Adrenal gland (tissue), 9 donors: ENCODE measurements at regions not wholly inside any gene's neighbourhood (a gene's known extent, or its start where the extent isn't known, plus 50 kb on each side); places are given as distances from the start of the nearest gene placed in this dataset.

Experiments
- DNase-seq, 7 donors: peaks; one replicate each; pipeline ENCODE4 v3.0.0-alpha.2; 2019 to 2020
- H3K27ac ChIP-seq, 5 donors: fragments of 200-600 bp; sonication (generic) in 4 of 5; 1 replicate in 3 of 5; 2 replicates in 2 of 5; pipeline versions ENCODE4 v1.5.1 to v1.8.0; 2016 to 2020; ENCODE audit warnings: mild to moderate bottlenecking in 1 of 5
- H3K27me3 ChIP-seq: fragments of 200-600 bp; 2 replicates; pipeline ENCODE4 v1.8.0; 2021
- H3K36me3 ChIP-seq, 2 donors: fragments of 200-600 bp; replicated peaks in 1 of 2; 1 replicate in 1 of 2; 2 replicates in 1 of 2; pipeline versions ENCODE4 v1.5.1 to v1.8.0; 2018 to 2022
- H3K4me1 ChIP-seq, 2 donors: fragments of 200-600 bp; replicated peaks in 1 of 2; 1 replicate in 1 of 2; 2 replicates in 1 of 2; pipeline versions ENCODE4 v1.5.1 to v1.8.0; 2018 to 2021
- H3K4me3 ChIP-seq, 4 donors: fragments of 200-600 bp; sonication (generic) in 3 of 4; one replicate each; pipeline ENCODE4 v1.5.1; 2016 to 2018
- H3K9me3 ChIP-seq, 3 donors: fragments of 200-600 bp; sonication (generic) in 1 of 3; replicated peaks in 1 of 3; 1 replicate in 2 of 3; 2 replicates in 1 of 3; pipeline versions ENCODE4 v1.5.1 to v1.8.0; 2016 to 2021
- POLR2A ChIP-seq, 2 donors: fragments of 450-650 bp; IDR thresholded peaks; one replicate each; pipeline ENCODE4 v1.6.1; 2017; ENCODE audit warnings: antibody characterized with exemption in 2 of 2, mild to moderate bottlenecking in 2 of 2, moderate library complexity in 1 of 2
- WGBS, 4 donors: extraction: QIAGEN DNeasy Blood & Tissue Kit in 2 of 4; methylation state at CpG; one replicate each; pipeline versions ENCODE4 v1.1.5 to v1.1.7; 2013 to 2017; 5-methylcytosine and 5-hydroxymethylcytosine counted together
- intact Hi-C, 2 donors: fragments of 100-400 bp; cut with DNase I; formaldehyde crosslinking; loops; one replicate each; pipeline versions ENCODE4 v1.14.1 to v1.15.0; 2022 to 2023
- TF ChIP-seq, protein P1 (sequence below), 6 experiments: fragments of 450-650 bp in 4 of 6; fragments of 200-600 bp in 2 of 6; sonication (generic) in 1 of 6; IDR thresholded peaks; 1 replicate in 5 of 6; 2 replicates in 1 of 6; pipeline versions ENCODE4 v1.5.1 to v1.8.0; 2016 to 2021; ENCODE audit warnings: antibody characterized with exemption in 6 of 6, mild to moderate bottlenecking in 2 of 6, moderate library complexity in 1 of 6
- donor health status: healthy with polysubstance abuse.
- donor health status: Bipolar disorder and iron deficiency.
- donor health status: DM: yes; HTN: yes; CAD: no.
- donor health status: DM: no; HTN: no; CAD: no.
- donor health status: DM: no; HTN: no; CAD: no.

GRCh38 chr5:123881759-123882244 lies 369.8 kb downstream of the CSNK1G3 start:
- intact Hi-C loops: no loop called here
- no peak overlapping the region for H3K4me3 ChIP-seq
- H3K9me3 ChIP-seq: no peaks in the 10 kb centered on the region
- TF ChIP-seq POLR2A (IDR thresholded peaks at IDR 0.05): no peak
- TF ChIP-seq, protein P1, sequence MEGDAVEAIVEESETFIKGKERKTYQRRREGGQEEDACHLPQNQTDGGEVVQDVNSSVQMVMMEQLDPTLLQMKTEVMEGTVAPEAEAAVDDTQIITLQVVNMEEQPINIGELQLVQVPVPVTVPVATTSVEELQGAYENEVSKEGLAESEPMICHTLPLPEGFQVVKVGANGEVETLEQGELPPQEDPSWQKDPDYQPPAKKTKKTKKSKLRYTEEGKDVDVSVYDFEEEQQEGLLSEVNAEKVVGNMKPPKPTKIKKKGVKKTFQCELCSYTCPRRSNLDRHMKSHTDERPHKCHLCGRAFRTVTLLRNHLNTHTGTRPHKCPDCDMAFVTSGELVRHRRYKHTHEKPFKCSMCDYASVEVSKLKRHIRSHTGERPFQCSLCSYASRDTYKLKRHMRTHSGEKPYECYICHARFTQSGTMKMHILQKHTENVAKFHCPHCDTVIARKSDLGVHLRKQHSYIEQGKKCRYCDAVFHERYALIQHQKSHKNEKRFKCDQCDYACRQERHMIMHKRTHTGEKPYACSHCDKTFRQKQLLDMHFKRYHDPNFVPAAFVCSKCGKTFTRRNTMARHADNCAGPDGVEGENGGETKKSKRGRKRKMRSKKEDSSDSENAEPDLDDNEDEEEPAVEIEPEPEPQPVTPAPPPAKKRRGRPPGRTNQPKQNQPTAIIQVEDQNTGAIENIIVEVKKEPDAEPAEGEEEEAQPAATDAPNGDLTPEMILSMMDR (IDR thresholded peaks at IDR 0.05): no peak
- WGBS, 4 donors: 39 to 45% (median 42%) methylated on average over 6 of the region's 6 CpGs
- H3K27me3 ChIP-seq: no peaks in the 10 kb centered on the region
- no peak overlapping the region for H3K27ac ChIP-seq
- no peaks in the 10 kb centered on the region for H3K36me3 ChIP-seq
- peaks cover 0 to 19% of the 10 kb centered on the region in 2 donors for H3K4me1 ChIP-seq
- no peak for DNase-seq

GRCh38 chr5:123880875-123881274 lies 368.9 kb downstream of the CSNK1G3 start:
- Histone ChIP-seq H3K4me1 (peaks cover 0 to 23% of the 10 kb centered on the region in 2 donors), H3K9me3 (no peaks in the 10 kb centered on the region), H3K4me3 (no peak overlapping the region), H3K27me3 (no peaks in the 10 kb centered on the region), H3K36me3 (no peaks in the 10 kb centered on the region), H3K27ac (no peak overlapping the region)
- TF ChIP-seq, protein P1 (IDR thresholded peaks at IDR 0.05): no peak
- TF ChIP-seq POLR2A (IDR thresholded peaks at IDR 0.05): no peak
- intact Hi-C loops: no loop called here
- DNase-seq: no peak

DNA sequence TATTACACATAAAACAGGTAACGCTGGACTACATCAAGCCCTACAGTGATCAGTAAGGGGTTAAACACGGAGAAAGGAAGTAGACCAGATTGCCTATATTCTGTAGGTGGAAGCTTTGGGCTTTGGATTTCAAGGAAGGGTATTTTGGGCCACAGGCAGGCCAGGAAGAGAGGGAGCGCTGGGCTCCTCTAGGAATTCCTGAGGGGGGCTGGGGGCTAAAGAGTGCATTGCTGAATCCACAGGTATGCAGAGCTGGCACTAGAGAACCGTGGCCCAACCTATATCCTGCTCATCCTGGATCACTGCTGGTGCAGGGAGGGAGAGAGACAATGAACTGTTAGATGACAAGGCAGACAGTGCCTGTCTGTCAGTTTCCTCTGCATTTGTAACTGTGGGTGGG lies 367.1 kb downstream of the CSNK1G3 start:
- H3K27ac ChIP-seq: no peak overlapping the region
- H3K36me3 ChIP-seq: no peaks in the 10 kb centered on the region
- H3K4me3 ChIP-seq: no peak overlapping the region
- no peaks in the 10 kb centered on the region for H3K27me3 ChIP-seq
- intact Hi-C loops: no loop called here
- H3K9me3 ChIP-seq: no peaks in the 10 kb centered on the region
- TF ChIP-seq POLR2A (IDR thresholded peaks at IDR 0.05): no peak
- TF ChIP-seq, protein P1 (IDR thresholded peaks at IDR 0.05): no peak
- H3K4me1 ChIP-seq: peaks cover 0 to 32% of the 10 kb centered on the region in 2 donors
- 65 to 75% (median 72%) methylated on average over 4 of the region's 4 CpGs for WGBS, 4 donors
- no peak for DNase-seq

- peaks cover 0 to 13% of the 10 kb centered on the region in 2 donors for H3K4me1 ChIP-seq
- TF ChIP-seq, protein P1 (IDR thresholded peaks at IDR 0.05): no peak
- no peak for TF ChIP-seq POLR2A (IDR thresholded peaks at IDR 0.05)
These were observed 364.4 kb downstream of the CSNK1G3 start for GRCh38 chr5:123876276-123876790.

More at GRCh38 chr5:123876276-123876790, 364.4 kb downstream of the CSNK1G3 start:
- Histone ChIP-seq H3K27me3 (no peaks in the 10 kb centered on the region), H3K27ac (no peak overlapping the region), H3K4me3 (no peak overlapping the region), H3K9me3 (no peaks in the 10 kb centered on the region), H3K36me3 (no peaks in the 10 kb centered on the region)
- intact Hi-C loops: no loop called here
- 82 to 92% (median 90%) methylated on average over 4 of the region's 4 CpGs for WGBS, 4 donors
- DNase-seq: no peak
